ENCODE measurements at regions not wholly inside any gene's neighbourhood (a gene's known extent, or its start where the extent isn't known, plus 50 kb on each side); places are given as distances from the start of the nearest gene placed in this dataset.

GRCh38 chr18:29681578-29681977, 1361.0 kb downstream of the DSC3 start:
- TF ChIP-seq CTCF (conservative IDR thresholded peaks at IDR 0.05; ENCODE audit: low read length), result no peak
- TF ChIP-seq EZH2phosphoT487 (IDR thresholded peaks at IDR 0.05; ENCODE audit: borderline replicate concordance), result no peak
